ENCODE measurements at regions not wholly inside any gene's neighbourhood (a gene's known extent, or its start where the extent isn't known, plus 50 kb on each side); places are given as distances from the start of the nearest gene placed in this dataset.
"Not testable (repeated sequence)": the region's sequence is repeated elsewhere in the genome, so short reads cannot be mapped to it uniquely, and the experiment has no call there.

GRCh38 chr10:42988517-42989395 is 88.1 kb upstream of the RET start:
- DNase-seq: no peak

GRCh38 chr10:42989481-42989921 is 87.4 kb upstream of the RET start:
- DNase-seq: no peak

GRCh38 chr10:42990016-42990720 is 86.7 kb upstream of the RET start:
- no peak for DNase-seq

- no peak for DNase-seq
Observed at GRCh38 chr10:42990721-42991441, 86.0 kb upstream of the RET start.

GRCh38 chr10:42991442-42992098 is 85.3 kb upstream of the RET start:
- no peak for DNase-seq

- DNase-seq: no peak
Observed at GRCh38 chr10:42992156-42992956, 84.5 kb upstream of the RET start.

- no peak for DNase-seq
Observed at GRCh38 chr10:42992957-42993390, 83.9 kb upstream of the RET start.

- DNase-seq: not testable (repeated sequence)
Observed at GRCh38 chr10:42994909-42995308, 82.0 kb upstream of the RET start.

- DNase-seq: no peak
Observed at GRCh38 chr10:42995537-42995936, 81.3 kb upstream of the RET start.

GRCh38 chr10:42996588-42996987 is 80.3 kb upstream of the RET start:
- DNase-seq: no peak

- no peak for DNase-seq
Observed at GRCh38 chr10:42997151-42997848, 79.6 kb upstream of the RET start.

- no peak for DNase-seq
Observed at GRCh38 chr10:42997849-42998165, 79.1 kb upstream of the RET start.

- DNase-seq: no peak
Observed at GRCh38 chr10:42998481-42999384, 78.1 kb upstream of the RET start.

- no peak for DNase-seq
Observed at GRCh38 chr10:42999385-43000020, 77.4 kb upstream of the RET start.

GRCh38 chr10:43000021-43000411 is 76.9 kb upstream of the RET start:
- DNase-seq: no peak

- DNase-seq: no peak
Observed at GRCh38 chr10:43000651-43001426, 76.0 kb upstream of the RET start.

GRCh38 chr10:43001427-43001795 is 75.5 kb upstream of the RET start:
- no peak for DNase-seq

GRCh38 chr10:43002596-43002995 is 74.3 kb upstream of the RET start:
- no peak for DNase-seq

- DNase-seq: no peak
Observed at GRCh38 chr10:43006490-43006889, 70.4 kb upstream of the RET start.

Measured in NCI-H748 treated with DMSO at 0.1 percent for 48 hours (cell line).